Liver (tissue), 7 donors: ENCODE measurements at regions not wholly inside any gene's neighbourhood (a gene's known extent, or its start where the extent isn't known, plus 50 kb on each side); places are given as distances from the start of the nearest gene placed in this dataset.
"Not testable (repeated sequence)": the region's sequence is repeated elsewhere in the genome, so short reads cannot be mapped to it uniquely, and the experiment has no call there.

Experiments used
- DNase-seq: peaks from one replicate; pipeline ENCODE4 v3.0.0-alpha.2; 2017; ENCODE audit warnings: low spot score
- H3K27ac ChIP-seq, 2 donors: one replicate each; pipeline ENCODE4 v1.7.0; 2013; ENCODE audit warnings: inconsistent platforms in 2 of 2, low read length in 2 of 2, control low read depth in 1 of 2, low read depth in 1 of 2, mild to moderate bottlenecking in 1 of 2
- H3K27me3 ChIP-seq, 4 donors: one replicate each; pipeline versions ENCODE4 v1.6.1 to v1.7.0; 2013; ENCODE audit warnings: low read length in 3 of 4, inconsistent platforms in 1 of 4, mild to moderate bottlenecking in 1 of 4, moderate library complexity in 1 of 4; ENCODE audit not compliant: control insufficient read depth in 4 of 4, insufficient read depth in 4 of 4
- H3K36me3 ChIP-seq, 4 donors: one replicate each; pipeline versions ENCODE4 v1.6.1 to v1.7.0; 2013; ENCODE audit warnings: low read length in 3 of 4, mild to moderate bottlenecking in 3 of 4, low read depth in 1 of 4, moderate library complexity in 1 of 4; ENCODE audit not compliant: control insufficient read depth in 4 of 4, insufficient read depth in 3 of 4
- H3K4me1 ChIP-seq, 4 donors: one replicate each; pipeline versions ENCODE4 v1.6.1 to v1.7.0; 2013; ENCODE audit warnings: low read length in 3 of 4, mild to moderate bottlenecking in 3 of 4, moderate library complexity in 1 of 4; ENCODE audit not compliant: control insufficient read depth in 4 of 4, insufficient read depth in 4 of 4
- H3K4me3 ChIP-seq, 3 donors: one replicate each; pipeline versions ENCODE4 v1.6.1 to v1.7.0; 2013; ENCODE audit warnings: low read length in 3 of 3, control low read depth in 1 of 3, low read depth in 1 of 3, mild to moderate bottlenecking in 1 of 3
- H3K9ac ChIP-seq, 2 donors: one replicate each; pipeline ENCODE4 v1.7.0; 2013; ENCODE audit warnings: low read length in 2 of 2, mild to moderate bottlenecking in 2 of 2, moderate library complexity in 2 of 2, control low read depth in 1 of 2, low read depth in 1 of 2
- H3K9me3 ChIP-seq, 4 donors: one replicate each; pipeline versions ENCODE4 v1.6.1 to v1.7.0; 2013; ENCODE audit warnings: low read length in 3 of 4; ENCODE audit not compliant: control insufficient read depth in 4 of 4
- RAD21 ChIP-seq, 2 donors: IDR thresholded peaks; 2 replicates each; pipeline ENCODE4 v1.6.1; 2016; ENCODE audit warnings: antibody characterized with exemption in 2 of 2, mild to moderate bottlenecking in 2 of 2
- WGBS: extraction: QIAGEN DNeasy Blood & Tissue Kit; methylation state at CpG from one replicate; pipeline ENCODE4 v1.1.7; 2013; 5-methylcytosine and 5-hydroxymethylcytosine counted together
- donor health status: healthy.
- donor health status: healthy.
- donor health status: healthy.
- donor health status: healthy.

- H3K9me3 ChIP-seq, H3K27me3 ChIP-seq, DNase-seq, H3K4me1 ChIP-seq, H3K4me3 ChIP-seq, H3K36me3 ChIP-seq, H3K27ac ChIP-seq, H3K9ac ChIP-seq: not testable (repeated sequence)
- 29% methylated on average over 1 of the region's 2 CpGs for WGBS
These were observed 93.1 kb downstream of the POTEH start for GRCh38 chr22:15782933-15783332.

GRCh38 chr22:15784383-15785085, 94.7 kb downstream of the POTEH start:
- H3K9me3 ChIP-seq, H3K27ac ChIP-seq, H3K36me3 ChIP-seq, H3K9ac ChIP-seq, H3K4me1 ChIP-seq, H3K27me3 ChIP-seq, H3K4me3 ChIP-seq, DNase-seq: not testable (repeated sequence)
- WGBS, result no CpG with 5 or more reads among the region's 34 CpGs

- H3K36me3 ChIP-seq, DNase-seq, H3K9ac ChIP-seq, H3K27ac ChIP-seq, H3K27me3 ChIP-seq, H3K4me3 ChIP-seq, H3K9me3 ChIP-seq, H3K4me1 ChIP-seq: not testable (repeated sequence)
- WGBS, result 29% methylated on average over 4 of the region's 4 CpGs
These were observed 97.3 kb downstream of the POTEH start for GRCh38 chr22:15786942-15787733.

- H3K27me3 ChIP-seq, H3K36me3 ChIP-seq, H3K27ac ChIP-seq, H3K4me1 ChIP-seq, H3K9me3 ChIP-seq, H3K9ac ChIP-seq, DNase-seq, H3K4me3 ChIP-seq: not testable (repeated sequence)
- WGBS, result 75% methylated on average over 1 of the region's 3 CpGs
These were observed 101.7 kb downstream of the POTEH start for GRCh38 chr22:15791557-15791956.

- not testable (repeated sequence) for H3K27me3 ChIP-seq, H3K36me3 ChIP-seq, H3K9me3 ChIP-seq, H3K4me3 ChIP-seq, H3K9ac ChIP-seq, H3K27ac ChIP-seq, DNase-seq, H3K4me1 ChIP-seq
- 47% methylated on average over 2 of the region's 6 CpGs for WGBS
These were observed 110.1 kb downstream of the POTEH start for GRCh38 chr22:15799935-15800334.

- TF ChIP-seq RAD21 (IDR thresholded peaks at IDR 0.05), result peak; percentile 5 to 9
- not testable (repeated sequence) for DNase-seq, H3K36me3 ChIP-seq
These were observed 121.3 kb downstream of the POTEH start for GRCh38 chr22:15811141-15811540.

GRCh38 chr22:15815783-15816182, 126.0 kb downstream of the POTEH start:
- not testable (repeated sequence) for H3K4me3 ChIP-seq, H3K27ac ChIP-seq, H3K9ac ChIP-seq, H3K9me3 ChIP-seq, DNase-seq, H3K4me1 ChIP-seq, H3K36me3 ChIP-seq, H3K27me3 ChIP-seq
- WGBS, result no CpG with 5 or more reads among the region's 5 CpGs

More at GRCh38 chr22:15811141-15811540, 121.3 kb downstream of the POTEH start:
- H3K27me3 ChIP-seq, H3K9ac ChIP-seq, H3K4me1 ChIP-seq, H3K9me3 ChIP-seq, H3K27ac ChIP-seq, H3K4me3 ChIP-seq: not testable (repeated sequence)
- no CpG with 5 or more reads among the region's 1 CpG for WGBS

- not testable (repeated sequence) for H3K27me3 ChIP-seq, H3K36me3 ChIP-seq, H3K4me3 ChIP-seq, DNase-seq, H3K27ac ChIP-seq, H3K9me3 ChIP-seq, H3K4me1 ChIP-seq, H3K9ac ChIP-seq
- WGBS, result 44% methylated on average over 1 of the region's 3 CpGs
These were observed 126.6 kb downstream of the POTEH start for GRCh38 chr22:15816470-15816869.
